Activated T-cell treated with anti-CD3 and anti-CD28 coated beads, Interleukin-2, amount 50 U/mL, for 24 hours (primary cell): ENCODE measurements at regions not wholly inside any gene's neighbourhood (a gene's known extent, or its start where the extent isn't known, plus 50 kb on each side); places are given as distances from the start of the nearest gene placed in this dataset.

Experiments used
- DNase-seq: peaks from one replicate; pipeline ENCODE4 v3.0.0-alpha.2; 2020
- H3K27ac Mint-ChIP-seq: 2 replicates; pipeline ENCODE4 v1.8.0; 2020; ENCODE audit warnings: mild to moderate bottlenecking, mixed read lengths
- H3K27me3 Mint-ChIP-seq: 2 replicates; pipeline ENCODE4 v1.8.0; 2020; ENCODE audit warnings: mixed read lengths
- H3K36me3 Mint-ChIP-seq: 2 replicates; pipeline ENCODE4 v1.8.0; 2020; ENCODE audit warnings: low read depth, mixed read lengths
- H3K4me1 Mint-ChIP-seq: 2 replicates; pipeline ENCODE4 v1.8.0; 2020; ENCODE audit warnings: low read depth, mixed read lengths
- H3K4me3 Mint-ChIP-seq: 2 replicates; pipeline ENCODE4 v1.8.0; 2020; ENCODE audit warnings: mild to moderate bottlenecking, moderate library complexity, mixed read lengths
- H3K9me3 Mint-ChIP-seq: 2 replicates; pipeline ENCODE4 v1.8.0; 2020; ENCODE audit warnings: mixed read lengths

GRCh38 chr14:82511399-82511798 lies 977.7 kb upstream of the SEL1L start:
- H3K27ac Mint-ChIP-seq, result no peak overlapping the region
- no peaks in the 10 kb centered on the region for H3K27me3 Mint-ChIP-seq

GRCh38 chr14:82520765-82521164 lies 987.1 kb upstream of the SEL1L start:
- H3K27me3 Mint-ChIP-seq, result no peaks in the 10 kb centered on the region
- H3K4me3 Mint-ChIP-seq, result no peak overlapping the region
- H3K9me3 Mint-ChIP-seq, result peaks cover 18% of the 10 kb centered on the region
- no peaks in the 10 kb centered on the region for H3K36me3 Mint-ChIP-seq
- no peak overlapping the region for H3K27ac Mint-ChIP-seq
- no peaks in the 10 kb centered on the region for H3K4me1 Mint-ChIP-seq
- no peak for DNase-seq

More at GRCh38 chr14:82511399-82511798, 977.7 kb upstream of the SEL1L start:
- no peaks in the 10 kb centered on the region for H3K36me3 Mint-ChIP-seq
- no peak for DNase-seq
- no peaks in the 10 kb centered on the region for H3K4me1 Mint-ChIP-seq
- peaks cover 11% of the 10 kb centered on the region for H3K9me3 Mint-ChIP-seq
- no peak overlapping the region for H3K4me3 Mint-ChIP-seq

- Mint-ChIP-seq H3K9me3 (peaks cover 18% of the 10 kb centered on the region), H3K4me1 (no peaks in the 10 kb centered on the region), H3K27ac (no peak overlapping the region), H3K27me3 (no peaks in the 10 kb centered on the region), H3K4me3 (no peak overlapping the region), H3K36me3 (no peaks in the 10 kb centered on the region)
- no peak for DNase-seq
Measured at GRCh38 chr14:82521191-82521590, 987.5 kb upstream of the SEL1L start.

- H3K27ac Mint-ChIP-seq, result no peak overlapping the region
- H3K9me3 Mint-ChIP-seq, result peaks cover 19% of the 10 kb centered on the region
- H3K4me1 Mint-ChIP-seq, result no peaks in the 10 kb centered on the region
- H3K36me3 Mint-ChIP-seq, result no peaks in the 10 kb centered on the region
- no peaks in the 10 kb centered on the region for H3K27me3 Mint-ChIP-seq
- H3K4me3 Mint-ChIP-seq, result no peak overlapping the region
- DNase-seq, result no peak
Measured at GRCh38 chr14:82528016-82528415, 994.4 kb upstream of the SEL1L start.

- H3K27me3 Mint-ChIP-seq, result no peaks in the 10 kb centered on the region
Measured at GRCh38 chr14:82533351-82533750, 999.7 kb upstream of the SEL1L start.

GRCh38 chr14:82536566-82536965 lies 1002.9 kb upstream of the SEL1L start:
- no peak for DNase-seq
- peaks cover 30% of the 10 kb centered on the region for H3K9me3 Mint-ChIP-seq
- no peak overlapping the region for H3K4me3 Mint-ChIP-seq
- no peaks in the 10 kb centered on the region for H3K36me3 Mint-ChIP-seq
- no peaks in the 10 kb centered on the region for H3K27me3 Mint-ChIP-seq
- H3K27ac Mint-ChIP-seq, result no peak overlapping the region
- no peaks in the 10 kb centered on the region for H3K4me1 Mint-ChIP-seq

More at GRCh38 chr14:82533351-82533750, 999.7 kb upstream of the SEL1L start:
- no peak overlapping the region for H3K27ac Mint-ChIP-seq
- no peak overlapping the region for H3K4me3 Mint-ChIP-seq
- H3K9me3 Mint-ChIP-seq, result peaks cover 24% of the 10 kb centered on the region
- no peaks in the 10 kb centered on the region for H3K4me1 Mint-ChIP-seq
- H3K36me3 Mint-ChIP-seq, result no peaks in the 10 kb centered on the region
- no peak for DNase-seq

- peaks cover 32% of the 10 kb centered on the region for H3K9me3 Mint-ChIP-seq
- no peaks in the 10 kb centered on the region for H3K4me1 Mint-ChIP-seq
- no peaks in the 10 kb centered on the region for H3K27me3 Mint-ChIP-seq
- H3K36me3 Mint-ChIP-seq, result no peaks in the 10 kb centered on the region
- DNase-seq, result no peak
- no peak overlapping the region for H3K27ac Mint-ChIP-seq
- H3K4me3 Mint-ChIP-seq, result no peak overlapping the region
Measured at GRCh38 chr14:82537831-82538230, 1004.2 kb upstream of the SEL1L start.

- H3K4me1 Mint-ChIP-seq, result no peaks in the 10 kb centered on the region
- H3K27ac Mint-ChIP-seq, result no peak overlapping the region
- no peak overlapping the region for H3K4me3 Mint-ChIP-seq
- no peaks in the 10 kb centered on the region for H3K27me3 Mint-ChIP-seq
- no peak for DNase-seq
- H3K9me3 Mint-ChIP-seq, result peaks cover 12% of the 10 kb centered on the region
- no peaks in the 10 kb centered on the region for H3K36me3 Mint-ChIP-seq
Measured at GRCh38 chr14:82546401-82546800, 1012.7 kb upstream of the SEL1L start.

GRCh38 chr14:82549306-82549990 lies 1015.8 kb upstream of the SEL1L start:
- H3K27me3 Mint-ChIP-seq, result no peaks in the 10 kb centered on the region
- H3K4me1 Mint-ChIP-seq, result no peaks in the 10 kb centered on the region
- no peak for DNase-seq
- peaks cover 14% of the 10 kb centered on the region for H3K9me3 Mint-ChIP-seq
- no peak overlapping the region for H3K4me3 Mint-ChIP-seq
- H3K27ac Mint-ChIP-seq, result no peak overlapping the region
- no peaks in the 10 kb centered on the region for H3K36me3 Mint-ChIP-seq

GRCh38 chr14:82562881-82563280 lies 1029.2 kb upstream of the SEL1L start:
- no peak for DNase-seq
- H3K9me3 Mint-ChIP-seq, result peaks cover 28% of the 10 kb centered on the region
- no peak overlapping the region for H3K27ac Mint-ChIP-seq
- no peaks in the 10 kb centered on the region for H3K36me3 Mint-ChIP-seq
- no peaks in the 10 kb centered on the region for H3K4me1 Mint-ChIP-seq
- no peak overlapping the region for H3K4me3 Mint-ChIP-seq
- no peaks in the 10 kb centered on the region for H3K27me3 Mint-ChIP-seq

- Mint-ChIP-seq H3K4me3 (no peak overlapping the region), H3K27ac (no peak overlapping the region), H3K36me3 (no peaks in the 10 kb centered on the region), H3K4me1 (no peaks in the 10 kb centered on the region), H3K9me3 (peaks cover 27% of the 10 kb centered on the region), H3K27me3 (no peaks in the 10 kb centered on the region)
- no peak for DNase-seq
Measured at GRCh38 chr14:82565825-82566224, 1032.2 kb upstream of the SEL1L start.

GRCh38 chr14:82587226-82587625 lies 1053.6 kb upstream of the SEL1L start:
- Mint-ChIP-seq H3K4me3 (no peak overlapping the region), H3K27me3 (no peaks in the 10 kb centered on the region), H3K9me3 (peaks cover 11% of the 10 kb centered on the region), H3K4me1 (no peaks in the 10 kb centered on the region), H3K36me3 (no peaks in the 10 kb centered on the region), H3K27ac (no peak overlapping the region)
- no peak for DNase-seq

- H3K27ac Mint-ChIP-seq, result no peak overlapping the region
- no peak overlapping the region for H3K4me3 Mint-ChIP-seq
- H3K4me1 Mint-ChIP-seq, result no peaks in the 10 kb centered on the region
- H3K9me3 Mint-ChIP-seq, result no peaks in the 10 kb centered on the region
- no peaks in the 10 kb centered on the region for H3K36me3 Mint-ChIP-seq
- H3K27me3 Mint-ChIP-seq, result no peaks in the 10 kb centered on the region
- DNase-seq, result no peak
Measured at GRCh38 chr14:82595466-82595865, 1061.8 kb upstream of the SEL1L start.

GRCh38 chr14:82602794-82603193 lies 1069.1 kb upstream of the SEL1L start:
- DNase-seq, result no peak
- Mint-ChIP-seq H3K4me1 (no peaks in the 10 kb centered on the region), H3K27ac (no peak overlapping the region), H3K4me3 (no peak overlapping the region), H3K9me3 (peaks cover 8% of the 10 kb centered on the region), H3K36me3 (no peaks in the 10 kb centered on the region), H3K27me3 (no peaks in the 10 kb centered on the region)

- H3K4me1 Mint-ChIP-seq, result no peaks in the 10 kb centered on the region
- H3K36me3 Mint-ChIP-seq, result no peaks in the 10 kb centered on the region
- DNase-seq, result no peak
- H3K27me3 Mint-ChIP-seq, result no peaks in the 10 kb centered on the region
- H3K4me3 Mint-ChIP-seq, result no peak overlapping the region
- peaks cover 8% of the 10 kb centered on the region for H3K9me3 Mint-ChIP-seq
- H3K27ac Mint-ChIP-seq, result no peak overlapping the region
Measured at GRCh38 chr14:82604819-82605218, 1071.2 kb upstream of the SEL1L start.
